ENCODE measurements at regions not wholly inside any gene's neighbourhood (a gene's known extent, or its start where the extent isn't known, plus 50 kb on each side); places are given as distances from the start of the nearest gene placed in this dataset.

DNA sequence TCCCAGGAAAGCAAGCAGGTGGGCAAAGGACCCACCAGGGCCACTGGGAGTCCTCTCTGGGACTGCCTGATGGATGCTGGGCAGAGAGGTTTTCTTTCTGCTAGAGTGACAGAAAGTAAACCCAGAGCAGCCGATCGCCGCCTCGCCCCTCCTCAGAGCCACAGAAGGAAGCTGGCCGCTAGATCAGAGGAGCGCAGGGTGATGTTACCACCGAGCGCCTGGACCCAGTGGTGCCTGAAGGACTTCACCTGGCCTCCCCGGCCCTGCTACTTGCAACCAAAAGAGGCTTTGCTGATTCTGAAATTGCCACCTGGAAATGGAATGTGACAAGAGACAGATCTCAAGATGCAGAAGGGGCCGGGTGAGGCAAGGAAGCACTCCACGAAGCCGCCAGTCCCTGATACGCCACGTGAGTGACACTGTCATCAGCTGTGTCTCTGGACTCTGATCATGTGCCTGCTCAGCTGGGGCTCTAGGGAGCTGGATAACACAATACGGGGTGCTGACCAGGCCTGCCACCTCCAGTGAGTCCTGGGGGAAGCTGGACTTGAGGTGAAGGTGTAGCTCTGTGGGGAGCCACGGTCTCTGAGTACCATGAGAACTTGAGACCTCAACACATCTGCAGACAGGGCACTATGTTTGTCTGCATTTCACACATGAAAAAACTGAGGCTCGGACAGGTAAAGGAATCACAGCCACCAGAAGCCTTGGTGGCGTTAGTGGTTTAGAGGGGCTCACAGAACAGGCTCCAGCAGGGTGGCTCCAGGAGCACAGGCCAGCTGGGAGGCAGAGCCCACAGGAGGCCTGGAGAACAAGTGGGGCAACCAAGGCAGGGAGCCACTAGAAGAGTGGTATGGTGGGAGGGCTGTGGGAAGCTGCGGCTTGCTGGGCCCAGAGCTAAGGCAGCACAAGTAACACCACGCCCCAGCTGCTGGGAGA is 137.9 kb upstream of the PRR20G start:
- H3K36me3 ChIP-seq (ENCODE audit: control insufficient read depth, insufficient read depth, low read length): no peaks in the 10 kb centered on the region
- TF ChIP-seq, protein P1, sequence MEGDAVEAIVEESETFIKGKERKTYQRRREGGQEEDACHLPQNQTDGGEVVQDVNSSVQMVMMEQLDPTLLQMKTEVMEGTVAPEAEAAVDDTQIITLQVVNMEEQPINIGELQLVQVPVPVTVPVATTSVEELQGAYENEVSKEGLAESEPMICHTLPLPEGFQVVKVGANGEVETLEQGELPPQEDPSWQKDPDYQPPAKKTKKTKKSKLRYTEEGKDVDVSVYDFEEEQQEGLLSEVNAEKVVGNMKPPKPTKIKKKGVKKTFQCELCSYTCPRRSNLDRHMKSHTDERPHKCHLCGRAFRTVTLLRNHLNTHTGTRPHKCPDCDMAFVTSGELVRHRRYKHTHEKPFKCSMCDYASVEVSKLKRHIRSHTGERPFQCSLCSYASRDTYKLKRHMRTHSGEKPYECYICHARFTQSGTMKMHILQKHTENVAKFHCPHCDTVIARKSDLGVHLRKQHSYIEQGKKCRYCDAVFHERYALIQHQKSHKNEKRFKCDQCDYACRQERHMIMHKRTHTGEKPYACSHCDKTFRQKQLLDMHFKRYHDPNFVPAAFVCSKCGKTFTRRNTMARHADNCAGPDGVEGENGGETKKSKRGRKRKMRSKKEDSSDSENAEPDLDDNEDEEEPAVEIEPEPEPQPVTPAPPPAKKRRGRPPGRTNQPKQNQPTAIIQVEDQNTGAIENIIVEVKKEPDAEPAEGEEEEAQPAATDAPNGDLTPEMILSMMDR (IDR thresholded peaks at IDR 0.05; ENCODE audit: insufficient read depth, low read length, poor library complexity, severe bottlenecking): no peak
- DNase-seq (ENCODE audit: extremely low read depth, insufficient read length): no peak
- H3K4me3 ChIP-seq (replicated peaks; ENCODE audit: low read depth, low read length): no peak overlapping the region
- H3K27me3 ChIP-seq (replicated peaks; ENCODE audit: control insufficient read depth, insufficient read depth, low read length): peaks cover 5% of the 10 kb centered on the region

DNA sequence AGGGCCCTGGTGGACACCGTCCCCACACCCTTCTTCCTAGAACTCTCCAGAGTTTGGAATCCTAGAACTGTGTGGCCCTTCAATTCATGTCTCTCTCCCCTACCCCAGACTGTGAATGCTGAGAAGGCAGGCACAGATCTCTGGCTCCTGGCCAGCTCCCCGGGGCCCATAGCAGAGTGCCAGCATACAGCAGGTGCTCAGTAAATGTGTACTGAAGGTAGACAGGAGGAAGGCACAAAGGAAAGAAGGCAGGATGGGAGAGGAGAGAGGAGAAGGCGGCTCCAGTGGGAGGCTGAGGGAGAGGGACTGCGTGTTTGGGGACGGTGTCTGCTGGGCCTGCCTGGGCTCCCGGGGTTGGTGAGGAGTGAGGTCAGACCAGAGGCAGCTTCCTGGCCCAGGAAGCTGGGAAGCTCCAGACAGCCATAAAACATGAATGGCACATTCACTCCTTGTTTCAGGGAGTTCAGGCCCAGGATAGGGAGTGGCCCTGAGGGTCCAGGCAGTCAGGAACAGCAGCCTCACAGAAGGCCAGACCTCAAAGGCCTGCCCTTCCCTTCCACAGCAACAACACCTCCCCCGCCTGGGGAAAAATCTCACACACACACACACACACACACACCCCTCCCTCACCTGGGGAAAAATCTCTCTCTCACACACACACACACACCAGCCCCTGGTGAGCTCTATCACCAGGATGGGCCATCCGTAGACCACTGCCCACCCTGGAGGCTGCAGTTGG is 137.1 kb upstream of the PRR20G start:
- Histone ChIP-seq H3K36me3 (ENCODE audit: control insufficient read depth, insufficient read depth, low read length) (no peaks in the 10 kb centered on the region), H3K4me3 (replicated peaks; ENCODE audit: low read depth, low read length) (no peak overlapping the region), H3K27me3 (replicated peaks; ENCODE audit: control insufficient read depth, insufficient read depth, low read length) (peaks cover 5% of the 10 kb centered on the region)
- TF ChIP-seq, protein P1 (IDR thresholded peaks at IDR 0.05; ENCODE audit: insufficient read depth, low read length, poor library complexity, severe bottlenecking): no peak
- DNase-seq (ENCODE audit: extremely low read depth, insufficient read length): no peak

GRCh38 chr3:127423856-127424765 is 136.3 kb upstream of the PRR20G start:
- no peak overlapping the region for H3K4me3 ChIP-seq (replicated peaks; ENCODE audit: low read depth, low read length)
- DNase-seq (ENCODE audit: extremely low read depth, insufficient read length): no peak
- no peaks in the 10 kb centered on the region for H3K36me3 ChIP-seq (ENCODE audit: control insufficient read depth, insufficient read depth, low read length)
- TF ChIP-seq, protein P1 (IDR thresholded peaks at IDR 0.05; ENCODE audit: insufficient read depth, low read length, poor library complexity, severe bottlenecking): no peak
- H3K27me3 ChIP-seq (replicated peaks; ENCODE audit: control insufficient read depth, insufficient read depth, low read length): peaks cover 5% of the 10 kb centered on the region

- H3K27me3 ChIP-seq (replicated peaks; ENCODE audit: control insufficient read depth, insufficient read depth, low read length): peaks cover 4% of the 10 kb centered on the region
- no peak overlapping the region for H3K4me3 ChIP-seq (replicated peaks; ENCODE audit: low read depth, low read length)
Observed at GRCh38 chr3:127422663-127423375, 135.0 kb upstream of the PRR20G start.

More at GRCh38 chr3:127422663-127423375, 135.0 kb upstream of the PRR20G start:
- TF ChIP-seq, protein P1 (IDR thresholded peaks at IDR 0.05; ENCODE audit: insufficient read depth, low read length, poor library complexity, severe bottlenecking): no peak
- H3K36me3 ChIP-seq (ENCODE audit: control insufficient read depth, insufficient read depth, low read length): no peaks in the 10 kb centered on the region
- DNase-seq (ENCODE audit: extremely low read depth, insufficient read length): no peak

Measured in GM06990 (cell line).